Gastrocnemius medialis (tissue), 4 donors: ENCODE measurements at regions not wholly inside any gene's neighbourhood (a gene's known extent, or its start where the extent isn't known, plus 50 kb on each side); places are given as distances from the start of the nearest gene placed in this dataset.

Experiments used
- POLR2A ChIP-seq, 2 donors: fragments of 450-650 bp; IDR thresholded peaks; one replicate each; pipeline ENCODE4 v1.6.1; 2017; ENCODE audit warnings: antibody characterized with exemption in 2 of 2, mild to moderate bottlenecking in 2 of 2, moderate library complexity in 2 of 2
- TF ChIP-seq, protein P1 (sequence below), 5 experiments: fragments of 450-650 bp in 3 of 5; fragments of 200-600 bp in 2 of 5; sonication (generic) in 2 of 5; IDR thresholded peaks in 4 of 5; conservative IDR thresholded peaks in 1 of 5; 1 replicate in 4 of 5; 2 replicates in 1 of 5; pipeline ENCODE4 v1.5.1; 2016 to 2019; ENCODE audit warnings: antibody characterized with exemption in 5 of 5, mild to moderate bottlenecking in 3 of 5, moderate library complexity in 3 of 5

DNA sequence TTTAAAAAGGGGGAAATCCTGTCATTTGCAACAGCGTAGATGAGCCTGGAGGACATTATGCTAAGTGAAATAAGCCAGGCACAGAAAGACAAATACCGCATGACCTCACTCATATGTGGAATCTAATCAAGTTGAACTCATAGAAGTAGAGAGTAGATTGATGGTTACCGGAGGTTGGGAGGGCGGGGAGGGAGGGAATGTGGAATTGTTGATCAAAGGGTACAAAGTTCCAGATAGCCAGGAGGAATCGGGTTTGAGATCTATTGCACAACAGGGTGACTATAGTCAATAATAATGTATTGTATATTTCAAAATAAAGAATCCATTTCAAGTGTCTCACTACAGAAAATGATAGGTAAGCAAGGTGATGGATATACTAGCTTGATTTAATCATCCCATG lies 393.2 kb downstream of the BCOR start:
- TF ChIP-seq, protein P1, sequence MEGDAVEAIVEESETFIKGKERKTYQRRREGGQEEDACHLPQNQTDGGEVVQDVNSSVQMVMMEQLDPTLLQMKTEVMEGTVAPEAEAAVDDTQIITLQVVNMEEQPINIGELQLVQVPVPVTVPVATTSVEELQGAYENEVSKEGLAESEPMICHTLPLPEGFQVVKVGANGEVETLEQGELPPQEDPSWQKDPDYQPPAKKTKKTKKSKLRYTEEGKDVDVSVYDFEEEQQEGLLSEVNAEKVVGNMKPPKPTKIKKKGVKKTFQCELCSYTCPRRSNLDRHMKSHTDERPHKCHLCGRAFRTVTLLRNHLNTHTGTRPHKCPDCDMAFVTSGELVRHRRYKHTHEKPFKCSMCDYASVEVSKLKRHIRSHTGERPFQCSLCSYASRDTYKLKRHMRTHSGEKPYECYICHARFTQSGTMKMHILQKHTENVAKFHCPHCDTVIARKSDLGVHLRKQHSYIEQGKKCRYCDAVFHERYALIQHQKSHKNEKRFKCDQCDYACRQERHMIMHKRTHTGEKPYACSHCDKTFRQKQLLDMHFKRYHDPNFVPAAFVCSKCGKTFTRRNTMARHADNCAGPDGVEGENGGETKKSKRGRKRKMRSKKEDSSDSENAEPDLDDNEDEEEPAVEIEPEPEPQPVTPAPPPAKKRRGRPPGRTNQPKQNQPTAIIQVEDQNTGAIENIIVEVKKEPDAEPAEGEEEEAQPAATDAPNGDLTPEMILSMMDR (IDR thresholded peaks at IDR 0.05 in 4 of 5, conservative IDR thresholded peaks at IDR 0.05 in 1 of 5): no peak
- TF ChIP-seq POLR2A (IDR thresholded peaks at IDR 0.05): no peak
